ENCODE measurements at regions not wholly inside any gene's neighbourhood (a gene's known extent, or its start where the extent isn't known, plus 50 kb on each side); places are given as distances from the start of the nearest gene placed in this dataset.

GRCh38 chr7:55649238-55649637 is 76.9 kb upstream of the VOPP1 start:
- TF ChIP-seq CTCF (tag by site-specific recombination; IDR thresholded peaks at IDR 0.05) (no peak), ZNF701 (tag by site-specific recombination; IDR thresholded peaks at IDR 0.05) (no peak), ZNF510 (tag by site-specific recombination; IDR thresholded peaks at IDR 0.05; ENCODE audit: insufficient replicate concordance) (no peak), ZNF426 (tag by site-specific recombination; IDR thresholded peaks at IDR 0.05) (no peak), ZNF138 (tag by site-specific recombination; IDR thresholded peaks at IDR 0.05; ENCODE audit: borderline replicate concordance) (no peak)
- TF ChIP-seq, protein P1, sequence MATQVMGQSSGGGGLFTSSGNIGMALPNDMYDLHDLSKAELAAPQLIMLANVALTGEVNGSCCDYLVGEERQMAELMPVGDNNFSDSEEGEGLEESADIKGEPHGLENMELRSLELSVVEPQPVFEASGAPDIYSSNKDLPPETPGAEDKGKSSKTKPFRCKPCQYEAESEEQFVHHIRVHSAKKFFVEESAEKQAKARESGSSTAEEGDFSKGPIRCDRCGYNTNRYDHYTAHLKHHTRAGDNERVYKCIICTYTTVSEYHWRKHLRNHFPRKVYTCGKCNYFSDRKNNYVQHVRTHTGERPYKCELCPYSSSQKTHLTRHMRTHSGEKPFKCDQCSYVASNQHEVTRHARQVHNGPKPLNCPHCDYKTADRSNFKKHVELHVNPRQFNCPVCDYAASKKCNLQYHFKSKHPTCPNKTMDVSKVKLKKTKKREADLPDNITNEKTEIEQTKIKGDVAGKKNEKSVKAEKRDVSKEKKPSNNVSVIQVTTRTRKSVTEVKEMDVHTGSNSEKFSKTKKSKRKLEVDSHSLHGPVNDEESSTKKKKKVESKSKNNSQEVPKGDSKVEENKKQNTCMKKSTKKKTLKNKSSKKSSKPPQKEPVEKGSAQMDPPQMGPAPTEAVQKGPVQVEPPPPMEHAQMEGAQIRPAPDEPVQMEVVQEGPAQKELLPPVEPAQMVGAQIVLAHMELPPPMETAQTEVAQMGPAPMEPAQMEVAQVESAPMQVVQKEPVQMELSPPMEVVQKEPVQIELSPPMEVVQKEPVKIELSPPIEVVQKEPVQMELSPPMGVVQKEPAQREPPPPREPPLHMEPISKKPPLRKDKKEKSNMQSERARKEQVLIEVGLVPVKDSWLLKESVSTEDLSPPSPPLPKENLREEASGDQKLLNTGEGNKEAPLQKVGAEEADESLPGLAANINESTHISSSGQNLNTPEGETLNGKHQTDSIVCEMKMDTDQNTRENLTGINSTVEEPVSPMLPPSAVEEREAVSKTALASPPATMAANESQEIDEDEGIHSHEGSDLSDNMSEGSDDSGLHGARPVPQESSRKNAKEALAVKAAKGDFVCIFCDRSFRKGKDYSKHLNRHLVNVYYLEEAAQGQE (tag by site-specific recombination; IDR thresholded peaks at IDR 0.05) = no peak
- TF ChIP-seq, protein P2, sequence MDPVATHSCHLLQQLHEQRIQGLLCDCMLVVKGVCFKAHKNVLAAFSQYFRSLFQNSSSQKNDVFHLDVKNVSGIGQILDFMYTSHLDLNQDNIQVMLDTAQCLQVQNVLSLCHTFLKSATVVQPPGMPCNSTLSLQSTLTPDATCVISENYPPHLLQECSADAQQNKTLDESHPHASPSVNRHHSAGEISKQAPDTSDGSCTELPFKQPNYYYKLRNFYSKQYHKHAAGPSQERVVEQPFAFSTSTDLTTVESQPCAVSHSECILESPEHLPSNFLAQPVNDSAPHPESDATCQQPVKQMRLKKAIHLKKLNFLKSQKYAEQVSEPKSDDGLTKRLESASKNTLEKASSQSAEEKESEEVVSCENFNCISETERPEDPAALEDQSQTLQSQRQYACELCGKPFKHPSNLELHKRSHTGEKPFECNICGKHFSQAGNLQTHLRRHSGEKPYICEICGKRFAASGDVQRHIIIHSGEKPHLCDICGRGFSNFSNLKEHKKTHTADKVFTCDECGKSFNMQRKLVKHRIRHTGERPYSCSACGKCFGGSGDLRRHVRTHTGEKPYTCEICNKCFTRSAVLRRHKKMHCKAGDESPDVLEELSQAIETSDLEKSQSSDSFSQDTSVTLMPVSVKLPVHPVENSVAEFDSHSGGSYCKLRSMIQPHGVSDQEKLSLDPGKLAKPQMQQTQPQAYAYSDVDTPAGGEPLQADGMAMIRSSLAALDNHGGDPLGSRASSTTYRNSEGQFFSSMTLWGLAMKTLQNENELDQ (tag by site-specific recombination; IDR thresholded peaks at IDR 0.05; ENCODE audit: low read depth) = no peak
